ENCODE measurements at regions not wholly inside any gene's neighbourhood (a gene's known extent, or its start where the extent isn't known, plus 50 kb on each side); places are given as distances from the start of the nearest gene placed in this dataset.

DNA sequence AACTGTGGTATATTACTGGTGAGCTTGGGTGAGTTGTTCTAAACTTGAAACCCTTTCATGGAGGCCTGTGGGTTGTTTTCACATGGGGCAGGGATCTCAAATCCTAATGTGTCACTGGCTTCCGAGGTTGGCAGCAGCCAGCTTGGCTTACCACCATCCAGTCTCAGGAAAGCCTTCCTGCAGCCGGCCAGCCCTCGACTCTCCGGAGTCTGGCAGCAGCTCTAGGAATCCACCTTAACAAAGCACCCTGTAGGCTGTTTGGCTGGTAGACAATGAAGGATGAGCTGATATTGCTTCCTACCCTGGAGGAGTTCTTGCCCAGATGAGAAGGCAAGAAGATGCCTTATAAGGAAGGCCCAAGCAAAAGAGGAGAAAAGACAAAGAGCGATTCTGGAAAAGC, 188.3 kb downstream of the KLF12 start:
- intact Hi-C loops (cut with micrococcal nuclease), result loop anchor here (5.0 to 10.0 kb wide), 2 partner anchors 111 to 341 kb away; no protein-coding TSS in a partner anchor
- Histone ChIP-seq H3K4ac (ENCODE audit: low read depth, low read length) (no peak overlapping the region), H3K14ac (replicated peaks; ENCODE audit: low read depth, low read length) (no peak overlapping the region), H3K27ac (ENCODE audit: insufficient read depth, low read length) (no peak overlapping the region; the same call in 1 of the 2 replicates), H3K36me3 (ENCODE audit: control insufficient read depth, insufficient read depth, low read length) (no peaks in the 10 kb centered on the region; the same call in 1 of the 2 replicates), H4K20me1 (ENCODE audit: insufficient read depth, low read length) (no peaks in the 10 kb centered on the region), H2AK9ac (replicated peaks; ENCODE audit: low read depth, low read length, poor library complexity) (no peak overlapping the region), H3K4me1 (ENCODE audit: control insufficient read depth, insufficient read depth, low read length) (peaks cover 3% of the 10 kb centered on the region), H3K9me3 (ENCODE audit: control insufficient read depth, insufficient read depth, low read length) (no peaks in the 10 kb centered on the region), H3K4me3 (ENCODE audit: insufficient read depth, low read depth, low read length) (no peak overlapping the region), H3K27me3 (ENCODE audit: control insufficient read depth, insufficient read depth, low read length) (no peaks in the 10 kb centered on the region), H3K79me1 (ENCODE audit: low read depth in 1 of 2, low read length in 2 of 2) (peaks cover 25 to 51% of the 10 kb centered on the region in 2 experiments), H2BK5ac (ENCODE audit: low read depth, low read length, poor library complexity, severe bottlenecking) (no peak overlapping the region), H3K9ac (ENCODE audit: low read depth, low read length) (peak overlapping the region; percentile 49; the same call in 1 of the 2 replicates), H2BK15ac (ENCODE audit: low read depth, low read length) (no peak overlapping the region), H3K18ac (ENCODE audit: low read depth, low read length) (0 out of 2 replicates have a peak overlapping the region, but pooled peaks have one; percentile 25), H3K23ac (ENCODE audit: low read depth, low read length) (no peak overlapping the region), H2BK20ac (ENCODE audit: low read depth, low read length) (no peak overlapping the region), H4K5ac (ENCODE audit: low read depth, low read length) (peak overlapping the region; percentile 44; the same call in 1 of the 2 replicates), H4K91ac (ENCODE audit: insufficient read depth, low read depth, low read length) (no peak overlapping the region), H3K9me1 (ENCODE audit: insufficient read depth, low read length) (no peaks in the 10 kb centered on the region; the same call in 1 of the 2 replicates), H2BK120ac (ENCODE audit: low read depth, low read length) (no peak overlapping the region), H3K56ac (ENCODE audit: extremely low read depth, insufficient read depth, low read length) (no peak overlapping the region), H4K8ac (ENCODE audit: low read depth in 2 of 2, low read length in 2 of 2) (no peak overlapping the region), H3K4me2 (ENCODE audit: low read depth, low read length) (peak overlapping the region; percentile 9), H2AFZ (replicated peaks; ENCODE audit: low read length, poor library complexity) (no peak overlapping the region), H2AK5ac (ENCODE audit: low read depth, low read length) (peak overlapping the region; percentile 3; the same call in 1 of the 2 replicates)
- CTCF ChIA-PET, result interaction anchor here (0.6 to 1.0 kb wide), 2 partner anchors 169 to 824 kb away, joined by 3 to 4 read pairs; no protein-coding TSS in a partner anchor
- POLR2A ChIA-PET (ENCODE audit: unreplicated experiment), result interaction anchor here (0.6 kb wide), 1 partner anchor 164 kb away, joined by 4 read pairs; no protein-coding TSS in a partner anchor
- no peak; the same call in 1 of the 2 replicates for ATAC-seq (ENCODE audit: low read depth)
- DNase-seq, result no peak
- dilution Hi-C loops (cut with HindIII; ENCODE audit: low sequenced_read_pairs, unreplicated experiment), result no loop called here
- BruUV-seq (replicated peaks), result no TSS peak
- no CpG with 5 or more reads among the region's 5 CpGs for WGBS, 2 experiments (ENCODE audit: extremely low coverage in 2 of 2, insufficient read length in 1 of 2)
- in situ Hi-C loops (cut with MboI; ENCODE audit: low sequenced_read_pairs), result no loop called here
- TF ChIP-seq BHLHE40 (IDR thresholded peaks at IDR 0.05; ENCODE audit: low read depth, low read length), result no peak
- TF ChIP-seq FOS (IDR thresholded peaks at IDR 0.05; ENCODE audit: low read depth, low read length), result no peak
- TF ChIP-seq POLR2A (IDR thresholded peaks at IDR 0.05; ENCODE audit: low read depth, low read length), result no peak
- TF ChIP-seq, protein P1, sequence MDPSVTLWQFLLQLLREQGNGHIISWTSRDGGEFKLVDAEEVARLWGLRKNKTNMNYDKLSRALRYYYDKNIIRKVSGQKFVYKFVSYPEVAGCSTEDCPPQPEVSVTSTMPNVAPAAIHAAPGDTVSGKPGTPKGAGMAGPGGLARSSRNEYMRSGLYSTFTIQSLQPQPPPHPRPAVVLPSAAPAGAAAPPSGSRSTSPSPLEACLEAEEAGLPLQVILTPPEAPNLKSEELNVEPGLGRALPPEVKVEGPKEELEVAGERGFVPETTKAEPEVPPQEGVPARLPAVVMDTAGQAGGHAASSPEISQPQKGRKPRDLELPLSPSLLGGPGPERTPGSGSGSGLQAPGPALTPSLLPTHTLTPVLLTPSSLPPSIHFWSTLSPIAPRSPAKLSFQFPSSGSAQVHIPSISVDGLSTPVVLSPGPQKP (IDR thresholded peaks at IDR 0.05; ENCODE audit: borderline replicate concordance, low read depth, low read length), result no peak
- TF ChIP-seq, protein P2, sequence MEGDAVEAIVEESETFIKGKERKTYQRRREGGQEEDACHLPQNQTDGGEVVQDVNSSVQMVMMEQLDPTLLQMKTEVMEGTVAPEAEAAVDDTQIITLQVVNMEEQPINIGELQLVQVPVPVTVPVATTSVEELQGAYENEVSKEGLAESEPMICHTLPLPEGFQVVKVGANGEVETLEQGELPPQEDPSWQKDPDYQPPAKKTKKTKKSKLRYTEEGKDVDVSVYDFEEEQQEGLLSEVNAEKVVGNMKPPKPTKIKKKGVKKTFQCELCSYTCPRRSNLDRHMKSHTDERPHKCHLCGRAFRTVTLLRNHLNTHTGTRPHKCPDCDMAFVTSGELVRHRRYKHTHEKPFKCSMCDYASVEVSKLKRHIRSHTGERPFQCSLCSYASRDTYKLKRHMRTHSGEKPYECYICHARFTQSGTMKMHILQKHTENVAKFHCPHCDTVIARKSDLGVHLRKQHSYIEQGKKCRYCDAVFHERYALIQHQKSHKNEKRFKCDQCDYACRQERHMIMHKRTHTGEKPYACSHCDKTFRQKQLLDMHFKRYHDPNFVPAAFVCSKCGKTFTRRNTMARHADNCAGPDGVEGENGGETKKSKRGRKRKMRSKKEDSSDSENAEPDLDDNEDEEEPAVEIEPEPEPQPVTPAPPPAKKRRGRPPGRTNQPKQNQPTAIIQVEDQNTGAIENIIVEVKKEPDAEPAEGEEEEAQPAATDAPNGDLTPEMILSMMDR (conservative IDR thresholded peaks at IDR 0.05; ENCODE audit: low read depth, low read length), result no peak
- no peak for TF ChIP-seq RAD21 (IDR thresholded peaks at IDR 0.05; ENCODE audit: low read length)
